ENCODE measurements at regions not wholly inside any gene's neighbourhood (a gene's known extent, or its start where the extent isn't known, plus 50 kb on each side); places are given as distances from the start of the nearest gene placed in this dataset.

- TF ChIP-seq CTCF (IDR thresholded peaks at IDR 0.05; ENCODE audit: insufficient read depth, low read length, poor library complexity, severe bottlenecking) = no peak
- peaks cover 6% of the 10 kb centered on the region for H3K27me3 ChIP-seq (ENCODE audit: control insufficient read depth, insufficient read depth, low read length)
- no peak overlapping the region for H3K4me3 ChIP-seq (ENCODE audit: low read depth, low read length)
- H3K36me3 ChIP-seq (ENCODE audit: control insufficient read depth, insufficient read depth, low read length) = no peaks in the 10 kb centered on the region
- no peak for DNase-seq (ENCODE audit: low read depth)
These were observed 108.9 kb upstream of the PROK2 start for GRCh38 chr3:71893702-71894479.

GRCh38 chr3:71893122-71893521 is 108.2 kb upstream of the PROK2 start:
- peaks cover 5% of the 10 kb centered on the region for H3K27me3 ChIP-seq (ENCODE audit: control insufficient read depth, insufficient read depth, low read length)

GRCh38 chr3:71891483-71891882 is 106.5 kb upstream of the PROK2 start:
- no peak overlapping the region for H3K4me3 ChIP-seq (ENCODE audit: low read depth, low read length)
- H3K27me3 ChIP-seq (ENCODE audit: control insufficient read depth, insufficient read depth, low read length) = peaks cover 4% of the 10 kb centered on the region
- no peak for DNase-seq (ENCODE audit: low read depth)
- no peak for TF ChIP-seq CTCF (IDR thresholded peaks at IDR 0.05; ENCODE audit: insufficient read depth, low read length, poor library complexity, severe bottlenecking)
- no peaks in the 10 kb centered on the region for H3K36me3 ChIP-seq (ENCODE audit: control insufficient read depth, insufficient read depth, low read length)

More at GRCh38 chr3:71893122-71893521, 108.2 kb upstream of the PROK2 start:
- no peak for TF ChIP-seq CTCF (IDR thresholded peaks at IDR 0.05; ENCODE audit: insufficient read depth, low read length, poor library complexity, severe bottlenecking)
- H3K36me3 ChIP-seq (ENCODE audit: control insufficient read depth, insufficient read depth, low read length) = no peaks in the 10 kb centered on the region
- H3K4me3 ChIP-seq (ENCODE audit: low read depth, low read length) = no peak overlapping the region
- DNase-seq (ENCODE audit: low read depth) = no peak

- H3K27me3 ChIP-seq (ENCODE audit: control insufficient read depth, insufficient read depth, low read length) = peaks cover 4% of the 10 kb centered on the region
- no peak for TF ChIP-seq CTCF (IDR thresholded peaks at IDR 0.05; ENCODE audit: insufficient read depth, low read length, poor library complexity, severe bottlenecking)
These were observed 105.5 kb upstream of the PROK2 start for GRCh38 chr3:71890356-71890931.

GRCh38 chr3:71887256-71887655 is 102.3 kb upstream of the PROK2 start:
- no peak for DNase-seq (ENCODE audit: low read depth)
- Histone ChIP-seq H3K36me3 (ENCODE audit: control insufficient read depth, insufficient read depth, low read length) (no peaks in the 10 kb centered on the region), H3K4me3 (ENCODE audit: low read depth, low read length) (no peak overlapping the region), H3K27me3 (ENCODE audit: control insufficient read depth, insufficient read depth, low read length) (peaks cover 4% of the 10 kb centered on the region)
- no peak for TF ChIP-seq CTCF (IDR thresholded peaks at IDR 0.05; ENCODE audit: insufficient read depth, low read length, poor library complexity, severe bottlenecking)

More at GRCh38 chr3:71890356-71890931, 105.5 kb upstream of the PROK2 start:
- no peak for DNase-seq (ENCODE audit: low read depth)
- Histone ChIP-seq H3K4me3 (ENCODE audit: low read depth, low read length) (no peak overlapping the region), H3K36me3 (ENCODE audit: control insufficient read depth, insufficient read depth, low read length) (no peaks in the 10 kb centered on the region)

All from kidney epithelial cell (primary cell).